ENCODE measurements at regions not wholly inside any gene's neighbourhood (a gene's known extent, or its start where the extent isn't known, plus 50 kb on each side); places are given as distances from the start of the nearest gene placed in this dataset.

GRCh38 chr5:25418319-25418859, 773.6 kb upstream of the CDH10 start:
- TF ChIP-seq ESRRG (CRISPR knock-in tag; IDR thresholded peaks at IDR 0.05) (no peak), RARB (CRISPR knock-in tag; IDR thresholded peaks at IDR 0.05) (no peak), PPARA (CRISPR knock-in tag; IDR thresholded peaks at IDR 0.05; ENCODE audit: borderline replicate concordance) (no peak), TCF4 (CRISPR knock-in tag; IDR thresholded peaks at IDR 0.05; ENCODE audit: borderline replicate concordance) (no peak), SNAI2 (CRISPR knock-in tag; IDR thresholded peaks at IDR 0.05) (no peak), ISL1 (CRISPR knock-in tag; IDR thresholded peaks at IDR 0.05) (no peak), BACH2 (CRISPR knock-in tag; IDR thresholded peaks at IDR 0.05; ENCODE audit: borderline replicate concordance) (no peak), ARNTL (CRISPR knock-in tag; IDR thresholded peaks at IDR 0.05; ENCODE audit: borderline replicate concordance, low read depth) (no peak), TOX (CRISPR knock-in tag; IDR thresholded peaks at IDR 0.05; ENCODE audit: borderline replicate concordance) (no peak), ZNF565 (CRISPR knock-in tag; conservative IDR thresholded peaks at IDR 0.05; ENCODE audit: low read depth) (no peak)
- TF ChIP-seq, protein P1, sequence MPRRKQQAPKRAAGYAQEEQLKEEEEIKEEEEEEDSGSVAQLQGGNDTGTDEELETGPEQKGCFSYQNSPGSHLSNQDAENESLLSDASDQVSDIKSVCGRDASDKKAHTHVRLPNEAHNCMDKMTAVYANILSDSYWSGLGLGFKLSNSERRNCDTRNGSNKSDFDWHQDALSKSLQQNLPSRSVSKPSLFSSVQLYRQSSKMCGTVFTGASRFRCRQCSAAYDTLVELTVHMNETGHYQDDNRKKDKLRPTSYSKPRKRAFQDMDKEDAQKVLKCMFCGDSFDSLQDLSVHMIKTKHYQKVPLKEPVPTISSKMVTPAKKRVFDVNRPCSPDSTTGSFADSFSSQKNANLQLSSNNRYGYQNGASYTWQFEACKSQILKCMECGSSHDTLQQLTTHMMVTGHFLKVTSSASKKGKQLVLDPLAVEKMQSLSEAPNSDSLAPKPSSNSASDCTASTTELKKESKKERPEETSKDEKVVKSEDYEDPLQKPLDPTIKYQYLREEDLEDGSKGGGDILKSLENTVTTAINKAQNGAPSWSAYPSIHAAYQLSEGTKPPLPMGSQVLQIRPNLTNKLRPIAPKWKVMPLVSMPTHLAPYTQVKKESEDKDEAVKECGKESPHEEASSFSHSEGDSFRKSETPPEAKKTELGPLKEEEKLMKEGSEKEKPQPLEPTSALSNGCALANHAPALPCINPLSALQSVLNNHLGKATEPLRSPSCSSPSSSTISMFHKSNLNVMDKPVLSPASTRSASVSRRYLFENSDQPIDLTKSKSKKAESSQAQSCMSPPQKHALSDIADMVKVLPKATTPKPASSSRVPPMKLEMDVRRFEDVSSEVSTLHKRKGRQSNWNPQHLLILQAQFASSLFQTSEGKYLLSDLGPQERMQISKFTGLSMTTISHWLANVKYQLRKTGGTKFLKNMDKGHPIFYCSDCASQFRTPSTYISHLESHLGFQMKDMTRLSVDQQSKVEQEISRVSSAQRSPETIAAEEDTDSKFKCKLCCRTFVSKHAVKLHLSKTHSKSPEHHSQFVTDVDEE (CRISPR knock-in tag; IDR thresholded peaks at IDR 0.05): no peak
- TF ChIP-seq, protein P2, sequence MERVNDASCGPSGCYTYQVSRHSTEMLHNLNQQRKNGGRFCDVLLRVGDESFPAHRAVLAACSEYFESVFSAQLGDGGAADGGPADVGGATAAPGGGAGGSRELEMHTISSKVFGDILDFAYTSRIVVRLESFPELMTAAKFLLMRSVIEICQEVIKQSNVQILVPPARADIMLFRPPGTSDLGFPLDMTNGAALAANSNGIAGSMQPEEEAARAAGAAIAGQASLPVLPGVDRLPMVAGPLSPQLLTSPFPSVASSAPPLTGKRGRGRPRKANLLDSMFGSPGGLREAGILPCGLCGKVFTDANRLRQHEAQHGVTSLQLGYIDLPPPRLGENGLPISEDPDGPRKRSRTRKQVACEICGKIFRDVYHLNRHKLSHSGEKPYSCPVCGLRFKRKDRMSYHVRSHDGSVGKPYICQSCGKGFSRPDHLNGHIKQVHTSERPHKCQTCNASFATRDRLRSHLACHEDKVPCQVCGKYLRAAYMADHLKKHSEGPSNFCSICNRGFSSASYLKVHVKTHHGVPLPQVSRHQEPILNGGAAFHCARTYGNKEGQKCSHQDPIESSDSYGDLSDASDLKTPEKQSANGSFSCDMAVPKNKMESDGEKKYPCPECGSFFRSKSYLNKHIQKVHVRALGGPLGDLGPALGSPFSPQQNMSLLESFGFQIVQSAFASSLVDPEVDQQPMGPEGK (CRISPR knock-in tag; IDR thresholded peaks at IDR 0.05; ENCODE audit: borderline replicate concordance): no peak

Measured in SK-N-SH treated with all-trans-retinoic acid at 6 μM for 48 hours (cell line).